ENCODE measurements at regions not wholly inside any gene's neighbourhood (a gene's known extent, or its start where the extent isn't known, plus 50 kb on each side); places are given as distances from the start of the nearest gene placed in this dataset.

GRCh38 chr19:30293051-30293785, 79.0 kb upstream of the ZNF536 start:
- TF ChIP-seq CTCF (conservative IDR thresholded peaks at IDR 0.05; ENCODE audit: low read depth, low read length) (no peak), EZH2 (IDR thresholded peaks at IDR 0.05; ENCODE audit: borderline replicate concordance, low read depth, low read length, poor library complexity, severe bottlenecking) (no peak)
